GM21576 (cell line): ENCODE measurements at regions not wholly inside any gene's neighbourhood (a gene's known extent, or its start where the extent isn't known, plus 50 kb on each side); places are given as distances from the start of the nearest gene placed in this dataset.
"Not testable (repeated sequence)": the region's sequence is repeated elsewhere in the genome, so short reads cannot be mapped to it uniquely, and the experiment has no call there.

ENCODE experiments used
- ATAC-seq: cut with Tn5 transposase; IDR thresholded peaks from one replicate; pipeline ENCODE4 v1.9.1; 2021; ENCODE audit warnings: mild to moderate bottlenecking, moderate library complexity; ENCODE audit not compliant: unreplicated experiment

GRCh38 chr13:80513196-80513595 is 172.3 kb upstream of the SPRY2 start:
- ATAC-seq, result no peak

GRCh38 chr13:80510686-80511085 is 169.8 kb upstream of the SPRY2 start:
- no peak for ATAC-seq

DNA sequence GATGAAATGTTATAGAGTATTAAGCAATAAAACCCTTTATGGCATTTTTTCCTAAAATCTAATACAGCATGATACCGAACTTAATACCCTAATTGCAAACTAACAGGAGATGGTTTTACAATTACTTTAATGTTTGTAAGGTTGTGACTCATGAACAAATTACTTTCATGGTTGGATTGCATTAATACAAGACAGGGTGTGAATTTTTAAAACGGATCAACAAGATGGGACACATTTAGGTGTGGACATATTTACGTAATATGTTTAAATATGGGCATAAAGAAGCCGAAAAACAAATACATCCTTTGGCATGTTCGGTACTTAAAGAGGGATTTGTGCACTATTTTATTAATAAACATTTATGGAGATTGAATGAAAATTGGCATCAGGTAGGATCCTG is 168.3 kb upstream of the SPRY2 start:
- no peak for ATAC-seq

DNA sequence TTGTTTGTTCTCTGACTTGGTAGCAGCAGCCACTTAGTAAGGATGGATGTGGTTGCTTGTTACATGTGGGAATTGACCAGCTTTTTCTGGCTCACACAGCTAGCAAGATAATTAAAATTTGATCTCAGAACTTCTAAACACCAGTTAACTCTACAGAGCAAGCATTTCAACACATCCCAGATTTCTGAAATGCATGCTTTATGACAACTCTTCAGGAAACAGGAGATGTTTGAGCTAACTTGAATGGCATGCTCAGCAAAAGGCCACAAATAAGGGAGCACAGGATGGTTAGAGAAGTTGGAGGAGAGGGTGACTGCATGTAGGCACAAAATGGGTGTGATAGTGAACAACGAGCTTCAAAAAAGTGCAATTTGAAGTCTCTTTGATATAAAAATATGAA is 167.1 kb upstream of the SPRY2 start:
- ATAC-seq, result no peak

GRCh38 chr13:80504453-80504852 is 163.5 kb upstream of the SPRY2 start:
- ATAC-seq, result no peak

- no peak for ATAC-seq
Measured at GRCh38 chr13:80502359-80502758, 161.4 kb upstream of the SPRY2 start.

DNA sequence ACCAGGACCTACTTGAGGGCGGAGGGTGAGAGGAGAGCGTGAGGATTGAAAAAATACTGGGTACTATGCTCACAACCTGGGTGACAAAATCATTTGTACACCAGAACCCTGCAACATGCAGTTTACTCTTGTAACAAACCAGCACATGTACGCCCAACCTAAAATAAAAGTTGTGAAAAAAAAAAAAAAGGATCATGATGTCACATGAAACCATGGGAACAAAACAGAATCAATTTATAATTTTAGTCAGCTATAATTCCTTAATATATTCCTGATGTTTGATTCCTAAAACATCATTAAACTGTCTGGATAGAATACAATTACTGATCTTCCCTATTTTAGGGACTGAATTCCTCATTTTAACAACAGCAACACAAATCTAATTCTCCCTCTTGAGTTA is 160.6 kb upstream of the SPRY2 start:
- no peak for ATAC-seq

GRCh38 chr13:80499536-80500290 is 158.8 kb upstream of the SPRY2 start:
- ATAC-seq, result no peak

DNA sequence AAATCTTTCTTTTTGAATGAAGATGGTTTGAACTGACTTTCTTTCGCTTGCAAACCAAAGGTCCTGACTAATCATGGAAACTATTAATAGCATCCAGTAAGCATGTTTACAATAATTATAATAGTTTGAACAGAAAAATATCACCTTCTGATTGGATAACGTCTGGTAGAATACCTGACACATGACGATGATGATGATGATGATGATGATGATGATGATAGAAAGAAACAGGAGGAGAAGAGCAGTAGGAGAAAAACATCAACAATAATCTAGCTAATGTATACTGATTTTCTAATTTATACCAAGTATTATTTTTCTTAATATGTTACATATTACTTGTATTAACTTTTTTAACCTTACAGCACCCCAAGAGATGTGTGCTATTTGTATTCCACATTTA is 157.5 kb upstream of the SPRY2 start:
- ATAC-seq, result no peak

GRCh38 chr13:80497978-80498377 is 157.1 kb upstream of the SPRY2 start:
- ATAC-seq, result no peak

DNA sequence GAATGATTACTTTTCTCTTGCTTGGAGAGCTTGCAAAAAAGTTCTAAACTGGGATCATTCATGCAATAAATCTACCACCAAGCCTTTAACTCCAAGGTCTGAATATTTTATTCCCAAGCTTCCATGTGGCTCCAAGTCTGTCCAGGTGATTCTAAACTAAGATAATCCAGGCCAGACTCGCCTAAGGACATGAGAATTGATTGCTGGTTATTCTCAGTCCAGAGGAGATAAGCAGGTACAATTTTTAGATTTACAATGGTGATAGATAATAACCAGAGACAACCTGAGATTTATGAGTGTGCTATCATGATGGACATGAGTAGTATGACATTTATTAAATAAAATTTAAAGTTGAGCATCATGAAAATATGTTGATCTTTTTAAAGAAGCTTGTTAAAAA is 156.5 kb upstream of the SPRY2 start:
- no peak for ATAC-seq

- no peak for ATAC-seq
Measured at GRCh38 chr13:80496721-80497397, 155.9 kb upstream of the SPRY2 start.

- not testable (repeated sequence) for ATAC-seq
Measured at GRCh38 chr13:80490491-80490943, 149.6 kb upstream of the SPRY2 start.

DNA sequence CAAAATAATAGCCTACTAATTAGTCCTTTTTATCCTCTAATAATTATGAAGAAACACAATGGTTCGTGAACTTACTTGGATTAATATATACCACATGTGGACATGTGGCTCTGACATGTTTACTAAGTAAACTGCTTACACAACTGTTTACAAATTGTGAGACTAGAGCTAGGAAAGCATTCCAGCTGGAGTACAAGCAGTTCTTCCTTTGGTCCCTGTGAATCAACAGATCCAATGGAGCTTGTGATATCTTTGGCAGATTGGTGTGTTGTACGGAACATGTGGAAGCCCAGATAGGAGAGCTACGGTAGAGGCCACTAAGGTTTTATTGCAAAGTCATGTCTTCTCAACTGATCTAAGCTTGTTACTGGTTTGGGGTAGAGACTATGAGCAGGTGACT is 145.5 kb upstream of the SPRY2 start:
- no peak for ATAC-seq

DNA sequence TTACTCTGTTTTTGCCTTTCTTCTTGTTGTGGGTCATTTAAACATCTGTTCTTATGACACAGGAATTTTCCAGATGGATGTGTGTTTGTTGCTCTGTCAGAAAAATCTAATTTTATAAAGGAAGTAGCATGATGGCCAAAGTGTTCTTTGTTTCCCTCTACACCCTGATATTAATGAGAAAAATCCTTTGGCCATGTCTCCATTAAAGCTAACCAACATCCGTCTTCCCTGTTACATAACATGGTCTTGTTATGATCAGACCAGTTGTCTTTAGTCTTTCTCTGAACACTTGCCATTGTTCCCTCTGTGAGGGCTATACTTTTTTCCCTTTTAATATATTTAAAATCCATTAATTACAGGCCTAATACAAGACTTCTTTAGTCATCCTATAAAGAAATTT is 142.2 kb upstream of the SPRY2 start:
- no peak for ATAC-seq

DNA sequence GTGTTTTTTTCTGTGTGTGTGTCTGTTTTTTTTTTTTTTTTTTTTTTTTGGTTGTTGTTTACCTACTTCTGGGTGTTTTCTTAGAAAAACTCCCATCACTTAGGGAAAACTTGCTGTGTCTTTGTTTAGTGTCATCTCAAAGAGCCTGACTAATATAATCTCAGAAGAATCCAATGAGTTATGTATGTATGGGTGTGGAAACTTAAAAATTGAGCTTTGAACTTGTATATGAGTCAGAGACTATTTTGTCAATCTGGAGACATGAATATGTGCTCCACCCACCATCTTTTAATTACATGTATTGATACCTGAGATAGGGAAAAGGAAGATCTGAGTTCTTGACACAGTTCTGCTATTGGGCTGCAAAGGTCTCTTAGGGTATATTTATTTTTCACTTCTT is 140.7 kb upstream of the SPRY2 start:
- ATAC-seq, result no peak

- no peak for ATAC-seq
Measured at GRCh38 chr13:80477661-80478443, 136.9 kb upstream of the SPRY2 start.

DNA sequence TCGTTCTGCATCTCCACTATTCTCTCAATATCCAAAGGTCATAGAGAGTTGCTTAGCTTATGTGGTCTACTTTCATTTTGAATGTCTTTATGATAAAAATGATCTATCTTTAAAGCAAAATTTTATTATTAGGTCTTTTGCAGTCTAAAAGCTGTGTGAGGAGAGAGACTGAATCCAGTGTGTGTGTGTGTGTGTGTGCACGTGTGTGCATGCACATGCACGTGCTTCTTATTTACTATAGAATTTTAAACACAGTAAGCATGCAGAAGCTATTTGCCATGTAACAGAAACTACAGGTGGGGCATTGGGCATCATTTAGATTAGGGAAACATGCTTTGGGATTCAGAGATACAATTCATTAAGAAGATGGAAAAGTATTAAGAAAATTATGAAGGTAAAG is 136.0 kb upstream of the SPRY2 start:
- ATAC-seq, result no peak

- ATAC-seq, result no peak
Measured at GRCh38 chr13:80475718-80476117, 134.8 kb upstream of the SPRY2 start.

- ATAC-seq, result no peak
Measured at GRCh38 chr13:80473695-80474094, 132.8 kb upstream of the SPRY2 start.

DNA sequence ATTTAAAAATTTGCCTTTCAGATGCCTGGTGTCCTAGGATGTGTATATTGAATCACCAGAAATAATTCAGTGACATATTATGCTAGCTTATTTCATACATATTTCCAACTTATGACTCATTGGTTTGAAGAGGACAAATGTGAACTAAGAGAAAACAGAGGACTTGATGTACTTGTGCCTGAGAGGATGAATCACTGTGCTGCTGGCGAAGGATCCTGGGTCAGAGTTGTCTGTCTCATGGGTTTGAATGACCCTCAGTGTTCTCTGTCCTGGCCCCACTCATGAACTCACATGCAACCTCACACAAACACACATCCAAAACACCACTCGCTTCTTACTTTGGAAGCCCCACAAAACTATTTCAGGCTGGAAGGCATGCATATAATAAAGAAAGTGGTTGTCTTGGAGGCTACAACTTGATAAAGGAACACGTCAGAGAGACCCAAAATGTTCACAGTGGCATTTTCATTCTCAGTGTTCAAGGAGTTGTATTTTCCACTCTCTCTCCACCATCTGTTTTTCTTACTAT is 129.0 kb upstream of the SPRY2 start:
- no peak for ATAC-seq
